RWPE1 (cell line): ENCODE measurements at regions not wholly inside any gene's neighbourhood (a gene's known extent, or its start where the extent isn't known, plus 50 kb on each side); places are given as distances from the start of the nearest gene placed in this dataset.
A peak's percentile ranks its signal among the peaks of the same experiment; 100 is the strongest.

Experiments used
- CTCF ChIA-PET: fragments of 350-600 bp; sonication (Branson Sonifier 250); formaldehyde crosslinking; extraction: SDS; loops from one replicate; lab custom pipeline; 2021; lab: Yijun Ruan, JAX
- POLR2A ChIA-PET: fragments of 400-600 bp; formaldehyde crosslinking; extraction: SDS; loops from one replicate; lab custom pipeline; 2020; ENCODE audit warnings: antibody characterized with exemption; ENCODE audit not compliant: low non-redundant PET; lab: Yijun Ruan, JAX
- DNase-seq: peaks from one replicate; pipeline ENCODE4 v3.0.0; 2012; ENCODE audit warnings: low spot score
- H3K27ac ChIP-seq: fragments of 450-650 bp; 2 replicates; pipeline ENCODE4 v1.5.1; 2017
- CTCF ChIP-seq: fragments of 450-650 bp; conservative IDR thresholded peaks from 2 replicates; pipeline ENCODE4 v1.5.1; 2017; ENCODE audit warnings: low read depth, mild to moderate bottlenecking

GRCh38 chr3:141426404-141427034 is 58.2 kb downstream of the ZBTB38 start:
- peak overlapping the region; percentile 48 for H3K27ac ChIP-seq
- ChIA-PET CTCF (interaction anchor here (0.6 to 1.1 kb wide), 2 partner anchors 66 to 119 kb away, joined by 3 read pairs; no protein-coding TSS in a partner anchor), POLR2A (no interaction called here)
- no peak for TF ChIP-seq CTCF
- no peak for DNase-seq

GRCh38 chr3:141427764-141428163 is 59.1 kb upstream of the RASA2 start:
- peak overlapping the region; percentile 12; the same call in 1 of the 2 replicates for H3K27ac ChIP-seq
- ChIA-PET CTCF (interaction anchor here (0.7 kb wide), 1 partner anchor 51 kb away, joined by 3 read pairs; no protein-coding TSS in a partner anchor), POLR2A (no interaction called here)
- DNase-seq: no peak
- TF ChIP-seq CTCF: no peak

- POLR2A ChIA-PET: no interaction called here
- DNase-seq: no peak
- CTCF ChIA-PET: interaction anchor here (0.7 to 1.0 kb wide), 2 partner anchors 10 to 76 kb away, joined by 3 to 4 read pairs; no protein-coding TSS in a partner anchor
- TF ChIP-seq CTCF: no peak
- H3K27ac ChIP-seq: no peak overlapping the region; the same call in 1 of the 2 replicates
Measured at GRCh38 chr3:141429371-141430035, 57.3 kb upstream of the RASA2 start.

- POLR2A ChIA-PET: no interaction called here
- CTCF ChIA-PET: interaction anchor here (0.7 to 1.0 kb wide), 3 partner anchors 70 to 119 kb away, joined by 3 to 4 read pairs (median 4); no protein-coding TSS in a partner anchor
- DNase-seq: no peak
- TF ChIP-seq CTCF: no peak
- peak overlapping the region; percentile 45 for H3K27ac ChIP-seq
Measured at GRCh38 chr3:141430316-141430715, 56.5 kb upstream of the RASA2 start.

- CTCF ChIA-PET: interaction anchor here (1.1 kb wide), 1 partner anchor 20 kb away, joined by 4 read pairs; no protein-coding TSS in a partner anchor
- no peak for DNase-seq
- TF ChIP-seq CTCF: no peak
- H3K27ac ChIP-seq: peak overlapping the region; percentile 45; the same call in 1 of the 2 replicates
- POLR2A ChIA-PET: no interaction called here
Measured at GRCh38 chr3:141431411-141432378, 55.1 kb upstream of the RASA2 start.
